SU-DHL-6 (cell line): ENCODE measurements at regions not wholly inside any gene's neighbourhood (a gene's known extent, or its start where the extent isn't known, plus 50 kb on each side); places are given as distances from the start of the nearest gene placed in this dataset.

Source experiments
- EZH2phosphoT487 ChIP-seq: fragments of 200-600 bp; sonication (generic), shearing (Covaris generic); conservative IDR thresholded peaks from 2 replicates; pipeline ENCODE4 v1.6.1; 2018; ENCODE audit warnings: mild to moderate bottlenecking, antibody characterized with exemption, low read length, moderate library complexity, mixed read lengths
- TF ChIP-seq, protein P1 (sequence below): fragments of 200-600 bp; sonication (generic); IDR thresholded peaks from one replicate; pipeline ENCODE4 v1.5.1; 2017; ENCODE audit warnings: antibody characterized with exemption, mild to moderate bottlenecking, low read length, moderate library complexity; ENCODE audit not compliant: insufficient read depth, poor library complexity, severe bottlenecking

GRCh38 chr3:154716170-154716569 is 286.2 kb upstream of the GPR149 start:
- TF ChIP-seq, protein P1, sequence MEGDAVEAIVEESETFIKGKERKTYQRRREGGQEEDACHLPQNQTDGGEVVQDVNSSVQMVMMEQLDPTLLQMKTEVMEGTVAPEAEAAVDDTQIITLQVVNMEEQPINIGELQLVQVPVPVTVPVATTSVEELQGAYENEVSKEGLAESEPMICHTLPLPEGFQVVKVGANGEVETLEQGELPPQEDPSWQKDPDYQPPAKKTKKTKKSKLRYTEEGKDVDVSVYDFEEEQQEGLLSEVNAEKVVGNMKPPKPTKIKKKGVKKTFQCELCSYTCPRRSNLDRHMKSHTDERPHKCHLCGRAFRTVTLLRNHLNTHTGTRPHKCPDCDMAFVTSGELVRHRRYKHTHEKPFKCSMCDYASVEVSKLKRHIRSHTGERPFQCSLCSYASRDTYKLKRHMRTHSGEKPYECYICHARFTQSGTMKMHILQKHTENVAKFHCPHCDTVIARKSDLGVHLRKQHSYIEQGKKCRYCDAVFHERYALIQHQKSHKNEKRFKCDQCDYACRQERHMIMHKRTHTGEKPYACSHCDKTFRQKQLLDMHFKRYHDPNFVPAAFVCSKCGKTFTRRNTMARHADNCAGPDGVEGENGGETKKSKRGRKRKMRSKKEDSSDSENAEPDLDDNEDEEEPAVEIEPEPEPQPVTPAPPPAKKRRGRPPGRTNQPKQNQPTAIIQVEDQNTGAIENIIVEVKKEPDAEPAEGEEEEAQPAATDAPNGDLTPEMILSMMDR, result no peak
- no peak for TF ChIP-seq EZH2phosphoT487
